HG03442 (cell line): ENCODE measurements at regions not wholly inside any gene's neighbourhood (a gene's known extent, or its start where the extent isn't known, plus 50 kb on each side); places are given as distances from the start of the nearest gene placed in this dataset.

ENCODE experiments used
- ATAC-seq: cut with Tn5 transposase; IDR thresholded peaks from one replicate; pipeline ENCODE4 v1.9.1; 2021; ENCODE audit warnings: mild to moderate bottlenecking, moderate library complexity; ENCODE audit not compliant: unreplicated experiment

DNA sequence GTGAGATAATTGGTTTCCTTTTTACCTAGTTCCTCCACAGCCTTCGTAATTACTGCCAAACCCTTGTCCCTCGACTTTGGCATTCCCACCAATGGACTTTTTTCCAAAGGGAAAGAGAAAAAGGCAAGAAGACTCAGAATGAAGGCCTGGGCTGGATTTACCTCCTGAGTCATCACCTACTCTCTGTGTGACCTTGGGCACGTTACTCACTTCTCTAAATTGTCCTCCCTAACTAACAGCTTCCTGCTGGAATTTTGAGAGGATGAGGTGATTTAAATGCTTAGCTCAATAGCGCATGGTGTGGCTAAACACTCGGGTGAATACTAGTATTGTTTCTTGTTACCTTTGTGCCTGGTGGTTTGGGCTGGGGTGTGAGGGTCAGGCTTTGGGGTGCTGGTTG lies 146.6 kb downstream of the DHX35 start:
- ATAC-seq: no peak

DNA sequence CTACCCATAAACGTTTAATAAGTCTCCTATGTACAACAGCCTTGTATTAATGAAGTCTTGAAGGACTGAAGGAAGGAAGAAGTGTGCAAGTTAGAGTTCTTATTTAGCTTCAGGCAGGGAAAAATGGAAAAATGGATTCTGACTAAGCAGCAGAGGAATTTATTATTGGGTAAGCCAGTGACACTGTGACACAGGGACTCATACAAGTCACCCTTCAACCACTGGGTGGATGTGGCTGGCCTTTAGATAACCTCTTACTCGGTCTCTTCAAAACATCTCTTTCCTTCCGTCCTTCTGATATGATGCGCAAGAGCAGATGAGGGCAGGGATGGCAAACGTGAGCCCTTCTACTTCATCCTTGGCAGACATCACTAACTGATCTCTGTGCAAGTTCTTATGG lies 145.6 kb downstream of the DHX35 start:
- no peak for ATAC-seq

DNA sequence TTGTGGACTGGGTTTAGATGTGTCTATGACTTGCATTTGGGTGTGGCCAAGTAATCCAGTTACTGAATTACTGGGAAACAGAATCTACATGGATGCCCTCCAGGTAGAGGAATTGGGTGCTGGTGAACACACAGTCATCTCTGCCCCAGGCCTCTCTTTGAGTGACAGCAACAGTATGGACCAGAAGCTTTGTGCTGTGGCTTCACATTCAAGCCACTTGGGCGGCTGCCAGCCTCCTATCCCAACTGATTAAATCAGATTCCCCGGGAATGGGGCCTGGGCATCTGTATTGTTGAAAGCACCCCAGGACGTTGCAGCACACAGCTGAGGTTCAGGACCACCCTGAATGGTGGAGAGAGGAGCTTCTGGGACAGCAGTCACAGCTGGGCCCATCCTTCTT lies 144.6 kb downstream of the DHX35 start:
- no peak for ATAC-seq

DNA sequence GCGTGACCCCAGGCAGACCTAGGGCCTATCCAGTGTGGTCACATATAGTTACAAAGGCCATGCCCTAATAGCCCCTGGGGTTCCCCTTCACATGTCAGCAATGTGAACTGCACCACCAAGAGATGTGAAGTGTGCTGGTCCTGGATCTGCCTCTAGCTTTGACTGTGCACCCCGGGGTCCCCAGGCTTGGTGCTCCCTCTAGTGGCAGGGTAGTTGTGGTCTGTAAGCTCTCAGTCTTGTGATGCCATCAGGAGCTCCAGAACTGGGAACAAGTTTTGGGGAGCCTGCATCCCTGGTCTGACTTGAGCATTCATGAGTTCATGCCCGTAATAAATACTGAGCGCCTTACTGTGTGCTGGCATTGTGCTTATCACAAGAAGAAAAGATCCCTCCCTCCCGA lies 143.4 kb downstream of the DHX35 start:
- no peak for ATAC-seq

DNA sequence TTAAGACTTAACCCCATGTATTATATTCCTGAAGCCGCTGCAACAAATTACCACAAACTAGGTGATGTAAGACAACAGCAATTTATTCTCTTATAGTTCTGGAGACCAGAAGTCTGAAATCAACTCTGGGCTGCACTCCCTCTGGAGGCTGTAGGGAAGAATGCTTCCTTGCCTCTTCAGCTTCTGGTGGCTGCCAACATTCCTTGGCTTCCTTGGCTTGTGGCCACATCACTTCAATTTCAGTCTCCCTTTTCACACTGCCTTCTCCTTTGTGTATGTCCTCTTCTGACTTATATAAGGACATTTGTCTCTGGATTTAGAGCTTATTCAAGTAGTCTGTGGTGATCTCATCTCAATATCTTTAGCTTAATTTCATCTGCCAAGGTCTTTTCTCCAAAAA lies 141.6 kb downstream of the DHX35 start:
- ATAC-seq: no peak

DNA sequence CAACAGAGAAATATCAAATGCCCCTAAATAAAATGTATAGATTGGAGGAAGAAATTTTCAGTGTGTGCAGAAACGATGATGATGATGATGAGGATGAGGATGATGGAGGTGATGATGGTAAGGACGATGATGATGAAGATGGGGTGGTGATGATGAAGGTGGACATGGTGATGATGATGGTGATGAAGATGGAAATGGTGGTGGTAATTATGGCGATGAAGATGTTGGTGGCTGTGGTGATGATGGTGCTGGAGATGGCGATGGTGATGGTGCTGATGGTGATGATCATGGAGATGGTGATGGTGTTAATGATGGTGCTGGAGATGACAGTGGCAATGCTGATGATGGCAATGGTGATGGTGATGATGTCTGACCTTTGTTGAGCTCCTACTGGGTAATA lies 141.2 kb downstream of the DHX35 start:
- no peak for ATAC-seq

DNA sequence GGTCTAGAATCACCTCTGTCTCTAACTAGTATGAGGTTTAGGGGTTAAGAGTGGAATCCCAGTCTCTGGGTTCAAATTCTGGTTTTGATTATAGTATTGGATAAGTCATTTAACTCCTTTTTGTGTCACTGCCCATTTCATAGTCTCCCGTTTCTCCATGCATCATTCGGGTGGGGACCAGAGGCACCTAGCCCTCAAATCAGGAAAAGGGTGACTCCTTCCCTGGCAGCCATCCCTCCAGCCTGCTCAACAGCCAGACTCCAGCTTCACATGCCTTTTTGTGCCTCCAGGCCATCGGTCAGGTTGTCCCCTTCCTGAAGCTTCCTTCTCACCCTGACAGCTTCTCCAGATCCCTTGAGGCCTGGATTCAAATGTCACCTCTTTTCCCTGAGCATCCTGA lies 139.8 kb downstream of the DHX35 start:
- ATAC-seq: no peak

DNA sequence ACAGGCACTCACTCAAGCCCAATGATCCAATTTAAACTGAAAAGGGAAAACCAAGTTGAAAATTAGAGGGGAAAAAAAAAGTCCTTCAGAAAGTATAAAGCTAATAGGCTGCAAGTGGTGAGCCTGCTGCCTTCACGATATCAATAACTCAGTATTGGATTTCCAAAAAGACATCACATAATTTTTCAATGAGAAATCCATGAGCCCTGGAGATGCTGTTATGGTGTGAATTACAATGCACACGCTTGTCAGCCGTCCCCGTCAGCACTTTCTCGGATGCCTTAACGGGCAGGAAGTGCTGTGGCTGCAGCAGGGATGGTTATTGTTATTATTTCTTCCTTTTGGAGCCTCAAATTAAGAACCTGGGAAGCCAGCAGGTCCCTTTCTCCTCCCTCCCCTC lies 138.5 kb downstream of the DHX35 start:
- no peak for ATAC-seq

DNA sequence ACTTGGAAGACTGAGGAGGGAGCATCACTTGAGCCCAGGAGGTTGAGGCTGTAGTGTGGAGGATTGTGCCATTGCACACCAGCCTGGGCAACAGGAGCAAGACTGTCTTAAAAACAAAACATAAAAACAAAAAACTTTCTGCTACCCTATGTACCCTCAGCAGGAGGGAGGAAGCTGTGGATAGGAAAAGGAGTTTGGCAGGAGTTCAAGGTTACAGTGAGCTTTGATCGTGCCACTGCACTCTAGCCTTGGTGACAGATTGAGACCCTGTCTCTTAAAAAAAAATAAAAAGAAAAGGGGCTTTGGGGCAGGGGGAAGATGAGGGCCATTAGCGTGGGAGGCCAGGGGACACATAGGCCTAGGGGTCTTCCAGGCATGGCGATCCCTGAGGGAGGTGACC lies 135.7 kb downstream of the DHX35 start:
- ATAC-seq: no peak

DNA sequence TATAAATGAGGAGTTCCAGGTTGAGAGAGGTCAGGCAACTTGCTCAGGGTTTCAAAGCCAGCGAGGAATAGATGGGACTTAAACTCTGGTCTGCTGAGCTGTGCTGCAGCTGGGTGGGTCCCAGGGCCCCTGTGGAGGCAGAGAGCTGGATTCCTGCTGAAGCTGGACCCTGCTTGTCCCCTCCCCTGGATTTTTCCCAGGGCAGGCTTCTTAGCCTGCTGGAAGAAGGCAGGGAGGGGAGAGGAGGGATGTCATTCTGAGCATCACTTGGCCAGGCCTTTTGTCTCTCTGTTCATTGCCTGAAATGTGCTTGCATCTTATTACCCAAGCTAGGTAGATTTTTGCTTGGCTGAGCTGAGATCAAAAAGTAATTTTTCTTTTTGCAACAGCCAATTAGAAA lies 133.7 kb downstream of the DHX35 start:
- no peak for ATAC-seq

DNA sequence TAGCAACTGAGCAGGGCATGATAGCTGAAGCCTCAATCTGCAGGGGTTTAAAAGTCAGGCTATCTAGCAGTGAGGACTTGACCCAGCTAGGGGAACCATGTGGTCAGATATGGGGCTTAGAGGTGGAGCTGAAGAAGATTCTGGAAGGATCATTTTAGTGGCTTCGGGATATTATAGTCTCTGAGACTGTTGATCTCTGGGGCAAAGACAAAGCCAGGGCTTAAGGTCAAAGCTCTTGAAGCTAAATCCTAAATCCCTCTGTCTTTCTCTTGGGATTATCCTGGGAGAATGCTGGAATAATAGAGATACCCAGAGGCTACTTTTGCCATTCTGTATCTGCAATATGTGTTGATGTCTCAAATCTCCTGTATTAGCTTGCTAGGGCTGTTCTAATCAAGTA lies 132.2 kb downstream of the DHX35 start:
- ATAC-seq: no peak

DNA sequence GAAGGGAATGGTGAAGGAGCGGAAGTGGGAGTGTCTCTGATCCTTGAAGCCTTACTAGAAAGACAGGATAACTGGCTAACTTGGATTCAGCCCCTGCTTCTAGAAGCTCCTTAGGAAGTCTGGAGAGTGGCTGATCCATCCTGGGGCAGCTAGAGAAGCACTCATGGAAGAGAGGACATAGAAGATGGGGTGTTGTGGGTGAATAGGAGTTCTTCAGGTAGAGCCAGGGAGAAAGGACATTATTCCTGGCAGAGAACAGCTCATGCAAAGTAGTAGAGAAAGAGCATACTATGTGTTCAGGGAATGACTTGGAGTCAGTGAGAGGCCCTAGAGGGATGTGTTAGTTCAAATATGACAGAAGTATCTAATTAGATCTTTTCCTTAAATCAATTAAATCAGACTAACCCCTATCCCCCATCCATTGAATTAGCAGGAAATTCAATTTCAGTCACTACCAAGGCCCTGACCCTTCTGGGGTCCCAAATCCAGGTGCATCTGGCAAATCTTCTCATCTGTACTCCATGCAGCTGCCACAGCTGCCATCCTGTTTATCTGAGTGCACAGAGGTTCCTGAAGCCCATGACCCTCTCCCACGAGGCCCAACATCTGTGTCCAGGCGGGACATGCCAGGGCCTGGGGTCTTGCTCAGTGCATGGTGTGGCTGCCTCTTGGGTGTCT lies 130.7 kb downstream of the DHX35 start:
- ATAC-seq: no peak

DNA sequence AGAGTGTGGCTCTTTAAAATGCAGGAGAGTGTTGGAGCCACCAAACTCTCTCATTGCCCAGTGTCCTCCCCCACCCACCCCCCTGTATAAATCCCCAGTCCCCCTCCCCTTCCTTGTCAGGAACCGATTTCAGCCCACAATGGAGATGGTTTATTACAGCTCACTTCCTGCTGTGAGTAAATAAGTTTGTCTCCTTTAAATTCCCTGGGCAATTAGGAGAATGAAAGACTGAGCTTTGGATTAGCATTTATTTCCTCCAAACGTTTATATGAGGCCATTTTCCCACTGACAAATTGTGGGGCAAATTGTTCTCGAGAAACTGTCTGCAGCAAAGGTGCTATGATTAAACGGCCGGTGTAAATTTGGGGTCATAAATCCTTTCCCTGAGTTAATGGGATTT lies 128.8 kb downstream of the DHX35 start:
- no peak for ATAC-seq

DNA sequence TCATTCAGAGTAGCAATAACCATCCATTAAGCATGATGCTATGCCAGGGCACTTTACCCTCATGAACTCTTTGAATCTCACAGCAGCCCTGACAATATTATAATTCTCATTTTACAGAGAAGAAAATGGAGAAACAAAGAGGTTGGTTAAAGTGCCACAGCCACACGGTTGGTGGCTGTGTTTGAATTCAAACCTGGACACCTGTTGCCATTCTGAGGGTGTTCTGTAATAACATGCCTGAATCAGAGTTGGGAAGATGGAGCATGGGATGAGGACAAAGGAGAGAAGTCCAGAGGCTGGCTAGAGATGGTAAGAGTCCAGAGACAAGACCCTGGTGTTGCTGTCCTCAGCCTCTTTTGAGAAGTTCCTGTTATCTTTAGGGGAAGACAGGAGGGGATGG lies 127.7 kb downstream of the DHX35 start:
- no peak for ATAC-seq
